Fibroblast of lung (primary cell): ENCODE measurements at regions not wholly inside any gene's neighbourhood (a gene's known extent, or its start where the extent isn't known, plus 50 kb on each side); places are given as distances from the start of the nearest gene placed in this dataset.
"Not testable (repeated sequence)": the region's sequence is repeated elsewhere in the genome, so short reads cannot be mapped to it uniquely, and the experiment has no call there.

Source experiments
- DNase-seq, 2 donors: peaks; one replicate each; pipeline versions ENCODE4 v3.0.0 to v3.0.0-alpha.2; 2010; ENCODE audit warnings: low read depth in 2 of 2
- H2AFZ ChIP-seq: 2 replicates; pipeline ENCODE4 v1.5.1; 2012; ENCODE audit warnings: low read length, control low read depth, inconsistent platforms
- H3K27ac ChIP-seq: 2 replicates; pipeline ENCODE4 v1.5.1; 2011; ENCODE audit warnings: low read length, control low read depth; ENCODE audit not compliant: insufficient read depth
- H3K27me3 ChIP-seq: 2 replicates; pipeline ENCODE4 v1.5.1; 2011; ENCODE audit warnings: mild to moderate bottlenecking, low read length; ENCODE audit not compliant: control insufficient read depth, insufficient read depth
- H3K36me3 ChIP-seq: 2 replicates; pipeline ENCODE4 v1.5.1; 2011; ENCODE audit warnings: low read length; ENCODE audit not compliant: control insufficient read depth, insufficient read depth
- H3K4me1 ChIP-seq: 2 replicates; pipeline ENCODE4 v1.5.1; 2011; ENCODE audit warnings: low read length; ENCODE audit not compliant: control insufficient read depth, insufficient read depth; ENCODE audit errors: extremely low read depth
- H3K4me2 ChIP-seq: 2 replicates; pipeline ENCODE4 v1.5.1; 2011; ENCODE audit warnings: low read length, control low read depth; ENCODE audit not compliant: insufficient read depth; ENCODE audit errors: extremely low read depth
- H3K4me3 ChIP-seq, 4 experiments: fragments of 200-600 bp in 1 of 4; sonication (generic) in 1 of 4; replicated peaks in 1 of 4; 2 replicates each; pipeline ENCODE4 v1.5.1; 2011 to 2016; ENCODE audit warnings: low read length in 4 of 4, low read depth in 3 of 4, mild to moderate bottlenecking in 3 of 4, control low read depth in 2 of 4, inconsistent platforms in 1 of 4, mixed read lengths in 1 of 4; ENCODE audit not compliant: insufficient read depth in 1 of 4; ENCODE audit errors: control extremely low read depth in 1 of 4
- H3K79me2 ChIP-seq: 2 replicates; pipeline ENCODE4 v1.5.1; 2012; ENCODE audit warnings: mild to moderate bottlenecking, low read length, inconsistent platforms; ENCODE audit not compliant: control insufficient read depth, insufficient read depth
- H3K9ac ChIP-seq: 2 replicates; pipeline ENCODE4 v1.5.1; 2011; ENCODE audit warnings: mild to moderate bottlenecking, low read length, control low read depth; ENCODE audit not compliant: insufficient read depth
- H3K9me3 ChIP-seq: 2 replicates; pipeline ENCODE4 v1.5.1; 2012; ENCODE audit warnings: low read depth, low read length; ENCODE audit not compliant: control insufficient read depth, insufficient read depth
- H4K20me1 ChIP-seq: 2 replicates; pipeline ENCODE4 v1.5.1; 2011; ENCODE audit warnings: low read length; ENCODE audit not compliant: control insufficient read depth, insufficient read depth; ENCODE audit errors: extremely low read depth
- CTCF ChIP-seq, 2 donors: IDR thresholded peaks in 1 of 2; conservative IDR thresholded peaks in 1 of 2; 1 replicate in 1 of 2; 2 replicates in 1 of 2; pipeline ENCODE4 v1.5.1; 2011 to 2012; ENCODE audit warnings: low read length in 2 of 2, control low read depth in 1 of 2, inconsistent platforms in 1 of 2, low read depth in 1 of 2, mild to moderate bottlenecking in 1 of 2
- EZH2 ChIP-seq: IDR thresholded peaks from 2 replicates; pipeline ENCODE4 v1.5.1; 2012; ENCODE audit warnings: low read length, control low read depth, mild to moderate bottlenecking; ENCODE audit errors: missing control alignments

- no peaks in the 10 kb centered on the region for H3K4me1 ChIP-seq
- no peak for DNase-seq
- H3K36me3 ChIP-seq = no peaks in the 10 kb centered on the region
- H3K9ac ChIP-seq = no peak overlapping the region
- no peak overlapping the region for H3K4me2 ChIP-seq
- no peak overlapping the region for H3K4me3 ChIP-seq
- H3K79me2 ChIP-seq = no peaks in the 10 kb centered on the region
- H4K20me1 ChIP-seq = no peaks in the 10 kb centered on the region
- peaks cover 6% of the 10 kb centered on the region for H3K27me3 ChIP-seq
- no peak overlapping the region for H3K27ac ChIP-seq
- no peaks in the 10 kb centered on the region for H3K9me3 ChIP-seq
- H2AFZ ChIP-seq = no peak overlapping the region
- TF ChIP-seq EZH2 (no peak), CTCF (conservative IDR thresholded peaks at IDR 0.05 in 1 of 2, IDR thresholded peaks at IDR 0.05 in 1 of 2; ENCODE audit: low read depth in 1 of 2, low read length in 2 of 2) (no peak)
Observed at GRCh38 chr7:73920406-73921134, 59.6 kb downstream of the TMEM270 start.

GRCh38 chr7:73921623-73922528 is 60.9 kb downstream of the TMEM270 start:
- H3K4me1 ChIP-seq = no peaks in the 10 kb centered on the region
- H3K4me2 ChIP-seq = no peak overlapping the region
- no peak overlapping the region for H3K4me3 ChIP-seq
- H2AFZ ChIP-seq = no peak overlapping the region
- no peak overlapping the region for H3K9ac ChIP-seq
- H3K27ac ChIP-seq = no peak overlapping the region
- TF ChIP-seq EZH2 (no peak), CTCF (conservative IDR thresholded peaks at IDR 0.05 in 1 of 2, IDR thresholded peaks at IDR 0.05 in 1 of 2; ENCODE audit: low read depth in 1 of 2, low read length in 2 of 2) (no peak)
- no peak for DNase-seq
- H3K27me3 ChIP-seq = peaks cover 6% of the 10 kb centered on the region
- H3K9me3 ChIP-seq = no peaks in the 10 kb centered on the region
- no peaks in the 10 kb centered on the region for H4K20me1 ChIP-seq
- no peaks in the 10 kb centered on the region for H3K36me3 ChIP-seq
- H3K79me2 ChIP-seq = no peaks in the 10 kb centered on the region

- not testable (repeated sequence) for H3K9ac ChIP-seq, H4K20me1 ChIP-seq, H3K4me1 ChIP-seq, H3K79me2 ChIP-seq, H3K27me3 ChIP-seq, H3K9me3 ChIP-seq, DNase-seq, H3K27ac ChIP-seq, H2AFZ ChIP-seq, H3K36me3 ChIP-seq, H3K4me2 ChIP-seq, H3K4me3 ChIP-seq
Observed at GRCh38 chr7:73928644-73929043, 67.7 kb downstream of the TMEM270 start.
